HL-60 (cell line): ENCODE measurements at regions not wholly inside any gene's neighbourhood (a gene's known extent, or its start where the extent isn't known, plus 50 kb on each side); places are given as distances from the start of the nearest gene placed in this dataset.

Source experiments
- DNase-seq, 2 experiments: peaks; one replicate each; pipeline ENCODE4 v3.0.0-alpha.2; 2010 to 2020; ENCODE audit warnings: low read depth in 1 of 2, low spot score in 1 of 2
- H3K27ac ChIP-seq: fragments of 250-450 bp; sonication (Bioruptor Pico); replicated peaks from 2 replicates; pipeline ENCODE4 v1.5.1; 2020; ENCODE audit warnings: mild to moderate bottlenecking, moderate library complexity
- H3K27me3 ChIP-seq: fragments of 250-450 bp; sonication (Bioruptor Pico); 2 replicates; pipeline ENCODE4 v1.5.1; 2021; ENCODE audit warnings: mild to moderate bottlenecking, moderate library complexity; ENCODE audit not compliant: insufficient read depth, poor library complexity, severe bottlenecking
- H3K4me3 ChIP-seq: replicated peaks from 2 replicates; pipeline ENCODE4 v1.5.1; 2011; ENCODE audit warnings: mild to moderate bottlenecking, control low read depth, low read length; ENCODE audit not compliant: insufficient read depth
- CTCF ChIP-seq: IDR thresholded peaks from one replicate; pipeline ENCODE4 v1.5.1; 2011; ENCODE audit warnings: low read length, control low read depth, inconsistent platforms; ENCODE audit not compliant: insufficient read depth
- GABPA ChIP-seq: IDR thresholded peaks from 2 replicates; pipeline ENCODE4 v1.6.1; 2012; ENCODE audit warnings: low read depth
- POLR2AphosphoS5 ChIP-seq: IDR thresholded peaks from 2 replicates; pipeline ENCODE4 v1.6.1; 2012; ENCODE audit warnings: low read depth
- REST ChIP-seq: IDR thresholded peaks from 2 replicates; pipeline ENCODE4 v1.6.1; 2012; ENCODE audit warnings: low read depth; ENCODE audit not compliant: insufficient replicate concordance
- SPI1 ChIP-seq: IDR thresholded peaks from 2 replicates; pipeline ENCODE4 v1.6.1; 2012; ENCODE audit warnings: low read depth, mild to moderate bottlenecking, borderline replicate concordance

- TF ChIP-seq CTCF = no peak
- no peak for TF ChIP-seq SPI1
- TF ChIP-seq REST = no peak
- H3K4me3 ChIP-seq = no peak overlapping the region
- no peak for DNase-seq
- no peak overlapping the region for H3K27ac ChIP-seq
- H3K27me3 ChIP-seq = no peaks in the 10 kb centered on the region
These were observed 259.9 kb downstream of the SKIDA1 start for GRCh38 chr10:21265622-21266021.

DNA sequence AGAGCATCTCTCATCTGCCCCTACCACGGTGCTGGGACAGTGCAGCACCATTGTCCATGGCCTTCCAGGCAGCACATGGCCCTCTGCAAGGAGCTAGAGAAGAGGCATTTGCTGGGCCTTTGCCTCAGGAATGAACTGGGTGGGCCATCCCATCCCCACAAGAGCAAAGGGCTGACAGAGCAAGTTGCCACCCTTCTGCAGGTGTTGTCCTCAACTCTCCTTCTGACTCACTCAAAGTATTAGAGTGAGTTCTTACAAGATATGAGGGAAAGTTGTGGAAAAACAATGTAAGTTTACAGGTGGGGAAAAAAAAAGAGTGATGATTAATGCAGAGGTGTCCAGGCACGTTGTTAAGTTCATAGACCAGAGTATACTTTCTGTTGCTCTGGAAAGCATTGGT lies 261.2 kb downstream of the SKIDA1 start:
- no peak for TF ChIP-seq REST
- no peak for TF ChIP-seq GABPA
- TF ChIP-seq SPI1 = no peak
- no peak for TF ChIP-seq POLR2AphosphoS5
- TF ChIP-seq CTCF = no peak
- DNase-seq = no peak

GRCh38 chr10:21263839-21264238 lies 261.6 kb downstream of the SKIDA1 start:
- H3K27ac ChIP-seq = no peak overlapping the region
- TF ChIP-seq SPI1 (no peak), REST (no peak), POLR2AphosphoS5 (no peak), GABPA (no peak), CTCF (no peak)
- DNase-seq = no peak
- H3K4me3 ChIP-seq = no peak overlapping the region
- no peaks in the 10 kb centered on the region for H3K27me3 ChIP-seq

More for the DNA sequence above, 261.2 kb downstream of the SKIDA1 start:
- no peaks in the 10 kb centered on the region for H3K27me3 ChIP-seq
- H3K27ac ChIP-seq = no peak overlapping the region
- H3K4me3 ChIP-seq = no peak overlapping the region
